ENCODE measurements at regions not wholly inside any gene's neighbourhood (a gene's known extent, or its start where the extent isn't known, plus 50 kb on each side); places are given as distances from the start of the nearest gene placed in this dataset.

DNA sequence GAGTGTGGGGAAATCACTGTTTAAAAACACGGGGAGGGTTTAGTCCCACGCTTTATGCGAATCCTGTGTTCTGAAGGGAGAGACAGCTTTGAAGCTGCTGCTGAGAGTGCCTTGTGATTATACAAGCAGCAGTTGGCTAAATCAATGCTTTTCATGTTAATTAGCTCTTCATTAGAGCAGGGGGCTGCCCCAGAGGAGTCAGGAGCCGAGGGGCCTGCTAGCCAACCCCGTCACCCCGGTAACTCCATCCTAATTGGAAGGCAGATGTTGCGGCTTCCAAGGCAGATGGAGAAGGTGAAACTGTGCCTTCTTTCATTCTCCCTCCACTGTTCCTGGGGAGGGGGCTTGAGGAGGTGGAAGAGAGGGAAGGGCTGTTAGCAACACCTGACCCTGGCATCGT, 92.4 kb upstream of the ANKRD34C start:
- TF ChIP-seq, protein P1, sequence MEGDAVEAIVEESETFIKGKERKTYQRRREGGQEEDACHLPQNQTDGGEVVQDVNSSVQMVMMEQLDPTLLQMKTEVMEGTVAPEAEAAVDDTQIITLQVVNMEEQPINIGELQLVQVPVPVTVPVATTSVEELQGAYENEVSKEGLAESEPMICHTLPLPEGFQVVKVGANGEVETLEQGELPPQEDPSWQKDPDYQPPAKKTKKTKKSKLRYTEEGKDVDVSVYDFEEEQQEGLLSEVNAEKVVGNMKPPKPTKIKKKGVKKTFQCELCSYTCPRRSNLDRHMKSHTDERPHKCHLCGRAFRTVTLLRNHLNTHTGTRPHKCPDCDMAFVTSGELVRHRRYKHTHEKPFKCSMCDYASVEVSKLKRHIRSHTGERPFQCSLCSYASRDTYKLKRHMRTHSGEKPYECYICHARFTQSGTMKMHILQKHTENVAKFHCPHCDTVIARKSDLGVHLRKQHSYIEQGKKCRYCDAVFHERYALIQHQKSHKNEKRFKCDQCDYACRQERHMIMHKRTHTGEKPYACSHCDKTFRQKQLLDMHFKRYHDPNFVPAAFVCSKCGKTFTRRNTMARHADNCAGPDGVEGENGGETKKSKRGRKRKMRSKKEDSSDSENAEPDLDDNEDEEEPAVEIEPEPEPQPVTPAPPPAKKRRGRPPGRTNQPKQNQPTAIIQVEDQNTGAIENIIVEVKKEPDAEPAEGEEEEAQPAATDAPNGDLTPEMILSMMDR (IDR thresholded peaks at IDR 0.05) = no peak
- TF ChIP-seq POLR2A (IDR thresholded peaks at IDR 0.05) = no peak

Measured in testis (tissue), 2 donors.